CD4-positive, alpha-beta T cell (primary cell): ENCODE measurements at regions not wholly inside any gene's neighbourhood (a gene's known extent, or its start where the extent isn't known, plus 50 kb on each side); places are given as distances from the start of the nearest gene placed in this dataset.

Source experiments
- ATAC-seq: fragments of 200-7000 bp; cut with Tn5 transposase; one replicate; pipeline ENCODE4 v1.10.0; 2022; ENCODE audit warnings: mild to moderate bottlenecking; ENCODE audit not compliant: poor library complexity
- CTCF ChIA-PET: fragments of 350-600 bp; sonication (Branson Sonifier 250); formaldehyde crosslinking; loops from one replicate; lab custom pipeline; 2021; ENCODE audit warnings: antibody characterized with exemption, inconsistent platforms; lab: Charles Lee
- POLR2A ChIA-PET: fragments of 350-600 bp; sonication (Branson Sonifier 250); formaldehyde crosslinking; loops from one replicate; lab custom pipeline; 2021; ENCODE audit warnings: antibody characterized with exemption, inconsistent platforms; lab: Charles Lee
- DNase-seq, 14 experiments: peaks; one replicate each; pipeline ENCODE4 v3.0.0-alpha.2; 2013 to 2020; ENCODE audit warnings: mixed read lengths in 2 of 14
- H3K27ac ChIP-seq, 2 donors: one replicate each; pipeline versions ENCODE4 v1.5.1 to v1.7.0; 2013; ENCODE audit warnings: low read length in 2 of 2, low read depth in 1 of 2, mild to moderate bottlenecking in 1 of 2
- H3K27me3 ChIP-seq, 2 experiments: 1 replicate in 1 of 2; 2 replicates in 1 of 2; pipeline versions ENCODE4 v1.6.1 to v1.7.0; 2013; ENCODE audit warnings: low read length in 2 of 2, control low read depth in 1 of 2, mild to moderate bottlenecking in 1 of 2, moderate library complexity in 1 of 2; ENCODE audit not compliant: insufficient read depth in 2 of 2, control insufficient read depth in 1 of 2
- H3K36me3 ChIP-seq: one replicate; pipeline ENCODE4 v1.6.1; 2013; ENCODE audit warnings: low read length, control low read depth; ENCODE audit not compliant: insufficient read depth
- H3K4me1 ChIP-seq: one replicate; pipeline ENCODE4 v1.6.1; 2013; ENCODE audit warnings: low read length, control low read depth; ENCODE audit not compliant: insufficient read depth
- H3K4me3 ChIP-seq: one replicate; pipeline ENCODE4 v1.5.1; 2013; ENCODE audit warnings: mild to moderate bottlenecking, low read length, moderate library complexity
- H3K9me3 ChIP-seq, 2 experiments: 1 replicate in 1 of 2; 2 replicates in 1 of 2; pipeline versions ENCODE4 v1.6.1 to v1.7.0; 2013; ENCODE audit warnings: low read length in 2 of 2, mild to moderate bottlenecking in 2 of 2, control low read depth in 1 of 2, moderate library complexity in 1 of 2; ENCODE audit not compliant: control insufficient read depth in 1 of 2, insufficient read depth in 1 of 2
- H3K27ac Mint-ChIP-seq: one replicate; pipeline ENCODE4 v1.8.0; 2020; ENCODE audit warnings: mixed read lengths
- H3K27me3 Mint-ChIP-seq: one replicate; pipeline ENCODE4 v1.8.0; 2021; ENCODE audit warnings: mixed read lengths
- H3K36me3 Mint-ChIP-seq: one replicate; pipeline ENCODE4 v1.8.0; 2021; ENCODE audit warnings: low read depth, mixed read lengths
- H3K4me1 Mint-ChIP-seq: one replicate; pipeline ENCODE4 v1.8.0; 2021; ENCODE audit warnings: low read depth, mixed read lengths
- H3K4me3 Mint-ChIP-seq: one replicate; pipeline ENCODE4 v1.8.0; 2020; ENCODE audit warnings: mild to moderate bottlenecking, mixed read lengths
- H3K9me3 Mint-ChIP-seq: one replicate; pipeline ENCODE4 v1.8.0; 2020; ENCODE audit warnings: mixed read lengths
- intact Hi-C, 2 experiments: fragments of 100-400 bp; cut with DNase I in 1 of 2; cut with micrococcal nuclease in 1 of 2; formaldehyde crosslinking; loops; one replicate each; pipeline versions ENCODE4 v1.15.1 to v1.9.0; 2023 to 2025; cut with DNase I, micrococcal nuclease
- TF ChIP-seq, protein P1 (sequence below): fragments of 200-600 bp; IDR thresholded peaks from one replicate; pipeline ENCODE4 v1.8.0; 2022; ENCODE audit warnings: antibody characterized with exemption, mild to moderate bottlenecking

DNA sequence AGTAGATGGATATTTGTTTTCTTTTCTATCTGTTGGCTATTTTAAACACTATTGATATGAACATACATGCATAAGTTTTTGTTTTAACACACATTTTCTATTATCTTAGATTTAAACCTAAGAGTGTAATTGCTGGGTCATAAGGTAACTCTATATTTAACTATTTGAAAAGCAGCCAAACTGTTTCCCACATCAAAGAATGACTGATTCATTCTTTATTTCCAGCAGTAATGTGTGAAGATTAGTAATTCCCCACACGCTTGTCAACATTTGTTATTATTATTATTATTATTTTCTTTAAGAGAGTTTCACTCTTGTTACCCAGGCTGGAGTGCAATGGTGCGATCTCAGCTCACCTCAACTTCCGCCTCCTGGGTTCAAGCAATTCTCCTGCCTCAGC is 1495.8 kb downstream of the EFNA5 start:
- H3K36me3 Mint-ChIP-seq, result no peaks in the 10 kb centered on the region
- DNase-seq (no peak), ATAC-seq (no peak)
- H3K27me3 ChIP-seq, result no peaks in the 10 kb centered on the region
- H3K4me1 ChIP-seq, result no peaks in the 10 kb centered on the region
- no peak overlapping the region for H3K4me3 Mint-ChIP-seq
- TF ChIP-seq, protein P1, sequence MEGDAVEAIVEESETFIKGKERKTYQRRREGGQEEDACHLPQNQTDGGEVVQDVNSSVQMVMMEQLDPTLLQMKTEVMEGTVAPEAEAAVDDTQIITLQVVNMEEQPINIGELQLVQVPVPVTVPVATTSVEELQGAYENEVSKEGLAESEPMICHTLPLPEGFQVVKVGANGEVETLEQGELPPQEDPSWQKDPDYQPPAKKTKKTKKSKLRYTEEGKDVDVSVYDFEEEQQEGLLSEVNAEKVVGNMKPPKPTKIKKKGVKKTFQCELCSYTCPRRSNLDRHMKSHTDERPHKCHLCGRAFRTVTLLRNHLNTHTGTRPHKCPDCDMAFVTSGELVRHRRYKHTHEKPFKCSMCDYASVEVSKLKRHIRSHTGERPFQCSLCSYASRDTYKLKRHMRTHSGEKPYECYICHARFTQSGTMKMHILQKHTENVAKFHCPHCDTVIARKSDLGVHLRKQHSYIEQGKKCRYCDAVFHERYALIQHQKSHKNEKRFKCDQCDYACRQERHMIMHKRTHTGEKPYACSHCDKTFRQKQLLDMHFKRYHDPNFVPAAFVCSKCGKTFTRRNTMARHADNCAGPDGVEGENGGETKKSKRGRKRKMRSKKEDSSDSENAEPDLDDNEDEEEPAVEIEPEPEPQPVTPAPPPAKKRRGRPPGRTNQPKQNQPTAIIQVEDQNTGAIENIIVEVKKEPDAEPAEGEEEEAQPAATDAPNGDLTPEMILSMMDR, result no peak
- CTCF ChIA-PET, result no interaction called here
- H3K27ac ChIP-seq, result no peak overlapping the region
- intact Hi-C loops, result loop anchor here in 1 of 2 experiments (5.0 kb wide), 1 partner anchor 1232 kb away; no protein-coding TSS in a partner anchor
- no peaks in the 10 kb centered on the region for H3K36me3 ChIP-seq
- H3K27me3 Mint-ChIP-seq, result no peaks in the 10 kb centered on the region
- H3K9me3 Mint-ChIP-seq, result peaks cover 4% of the 10 kb centered on the region
- POLR2A ChIA-PET, result no interaction called here
- H3K9me3 ChIP-seq, result peaks cover 0 to 3% of the 10 kb centered on the region in 2 experiments
- H3K27ac Mint-ChIP-seq, result no peak overlapping the region
- no peaks in the 10 kb centered on the region for H3K4me1 Mint-ChIP-seq
- H3K4me3 ChIP-seq, result no peak overlapping the region

DNA sequence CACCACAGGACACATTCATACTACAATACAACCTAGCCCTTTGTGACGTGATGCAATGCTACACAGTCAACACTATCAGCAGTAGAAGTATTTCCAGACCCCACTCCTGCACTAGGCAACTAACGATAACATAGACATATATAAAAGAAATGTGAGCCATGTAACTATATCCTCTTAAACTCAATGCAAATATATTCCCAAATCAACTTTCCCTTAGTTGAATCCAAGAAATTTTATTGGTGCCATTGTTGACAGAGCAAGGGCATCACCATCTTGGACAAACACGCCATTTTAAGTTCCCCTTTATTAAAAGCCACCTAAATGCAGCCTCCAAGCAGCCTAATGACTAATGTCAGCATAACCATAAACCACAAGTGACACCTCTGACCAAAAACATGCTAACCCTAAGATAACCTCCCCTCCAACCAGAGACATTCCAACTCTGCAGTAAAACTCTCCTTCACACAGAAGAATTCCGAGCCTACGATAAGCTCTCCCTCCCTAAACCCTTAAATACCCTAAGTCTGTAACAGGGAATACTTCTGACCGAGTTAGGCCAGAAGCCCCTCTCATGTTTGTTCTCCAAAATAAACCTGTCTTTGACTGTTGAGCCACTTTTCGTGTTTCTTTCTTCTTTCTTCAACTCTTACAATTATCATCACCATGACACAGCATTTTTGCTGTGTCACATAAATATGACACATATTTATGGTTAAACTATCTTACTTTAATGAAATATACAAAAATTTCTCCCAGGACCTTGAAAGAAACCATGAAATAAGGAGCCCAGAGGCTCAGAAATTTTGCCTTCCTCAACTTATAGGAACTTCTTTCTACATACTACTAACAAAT is 1497.8 kb downstream of the EFNA5 start:
- Histone ChIP-seq H3K4me1 (no peaks in the 10 kb centered on the region), H3K4me3 (no peak overlapping the region), H3K9me3 (peaks cover 0 to 3% of the 10 kb centered on the region in 2 experiments), H3K27ac (no peak overlapping the region), H3K27me3 (no peaks in the 10 kb centered on the region), H3K36me3 (no peaks in the 10 kb centered on the region)
- ChIA-PET POLR2A (no interaction called here), CTCF (no interaction called here)
- ATAC-seq (no peak), DNase-seq (no peak)
- no peaks in the 10 kb centered on the region for H3K4me1 Mint-ChIP-seq
- no peaks in the 10 kb centered on the region for H3K27me3 Mint-ChIP-seq
- intact Hi-C loops, result no loop called here
- H3K36me3 Mint-ChIP-seq, result no peaks in the 10 kb centered on the region
- H3K27ac Mint-ChIP-seq, result no peak overlapping the region
- TF ChIP-seq, protein P1, result no peak
- peaks cover 4% of the 10 kb centered on the region for H3K9me3 Mint-ChIP-seq
- no peak overlapping the region for H3K4me3 Mint-ChIP-seq

DNA sequence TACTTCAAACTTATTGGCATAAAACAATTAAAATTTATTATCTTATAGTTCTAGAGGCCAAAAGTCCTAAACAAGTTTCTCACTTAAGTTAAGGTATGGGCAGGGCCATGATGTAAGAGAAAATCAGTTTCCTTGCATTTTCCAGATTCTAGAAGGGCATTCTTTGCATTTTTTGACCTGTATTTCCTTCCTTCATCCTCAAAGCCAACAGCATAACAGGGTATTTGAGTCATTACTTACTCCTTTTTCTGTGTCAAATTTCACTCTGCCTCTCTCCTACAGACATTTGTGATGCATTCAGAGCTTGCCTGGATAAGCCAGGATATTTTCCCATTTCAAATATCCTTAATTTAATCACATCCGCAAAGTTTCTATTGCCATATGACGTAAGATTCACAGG is 1499.0 kb downstream of the EFNA5 start:
- DNase-seq, result no peak
- TF ChIP-seq, protein P1, result no peak
- Mint-ChIP-seq H3K4me1 (no peaks in the 10 kb centered on the region), H3K27ac (no peak overlapping the region), H3K4me3 (no peak overlapping the region), H3K9me3 (no peaks in the 10 kb centered on the region), H3K27me3 (no peaks in the 10 kb centered on the region), H3K36me3 (no peaks in the 10 kb centered on the region)
- Histone ChIP-seq H3K9me3 (no peaks in the 10 kb centered on the region), H3K4me1 (no peaks in the 10 kb centered on the region), H3K36me3 (no peaks in the 10 kb centered on the region), H3K27ac (no peak overlapping the region), H3K4me3 (no peak overlapping the region), H3K27me3 (no peaks in the 10 kb centered on the region)
- ChIA-PET CTCF (no interaction called here), POLR2A (no interaction called here)
- ATAC-seq, result no peak
- intact Hi-C loops, result no loop called here
